ENCODE measurements at regions not wholly inside any gene's neighbourhood (a gene's known extent, or its start where the extent isn't known, plus 50 kb on each side); places are given as distances from the start of the nearest gene placed in this dataset.
"Not testable (repeated sequence)": the region's sequence is repeated elsewhere in the genome, so short reads cannot be mapped to it uniquely, and the experiment has no call there.

- no peaks in the 10 kb centered on the region for H3K27me3 ChIP-seq (ENCODE audit: control insufficient read depth in 3 of 3, insufficient read depth in 3 of 3, low read depth in 1 of 3, low read length in 3 of 3)
- H4K91ac ChIP-seq (ENCODE audit: low read depth, low read length, poor library complexity) = no peak overlapping the region
- DNase-seq (ENCODE audit: low spot score) = no peak
- H3K79me1 ChIP-seq (ENCODE audit: low read depth, low read length) = no peaks in the 10 kb centered on the region
- H3K4me1 ChIP-seq (ENCODE audit: control insufficient read depth in 2 of 2, insufficient read depth in 1 of 2, low read depth in 1 of 2, low read length in 2 of 2) = peaks cover 0 to 2% of the 10 kb centered on the region in 2 donors
- H3K9ac ChIP-seq (ENCODE audit: low read depth, low read length, poor library complexity) = no peak overlapping the region
- H3K23ac ChIP-seq (ENCODE audit: low read depth, low read length, poor library complexity) = no peak overlapping the region
- H2BK15ac ChIP-seq (ENCODE audit: low read length) = no peak overlapping the region
- no peak overlapping the region for H3K27ac ChIP-seq (replicated peaks; ENCODE audit: low read length)
- no peak overlapping the region for H2AK5ac ChIP-seq (ENCODE audit: low read depth, low read length)
- H2BK12ac ChIP-seq (ENCODE audit: low read length) = no peak overlapping the region
- H3K4me2 ChIP-seq (ENCODE audit: insufficient read depth, low read length, poor library complexity, severe bottlenecking) = no peak overlapping the region
- no peaks in the 10 kb centered on the region for H3K9me3 ChIP-seq (replicated peaks in 1 of 2; ENCODE audit: control insufficient read depth in 2 of 2, insufficient read depth in 1 of 2, low read depth in 1 of 2, low read length in 2 of 2)
- H3K4ac ChIP-seq (ENCODE audit: low read length) = no peak overlapping the region
- no peak overlapping the region for H2BK5ac ChIP-seq (ENCODE audit: low read length)
- no CpG with 5 or more reads among the region's 1 CpG for WGBS, 2 donors (ENCODE audit: extremely low coverage in 2 of 2, insufficient read length in 2 of 2, insufficient replicate concordance in 1 of 2)
- H2AFZ ChIP-seq (ENCODE audit: low read length) = no peak overlapping the region
- H3K36me3 ChIP-seq (replicated peaks in 1 of 2; ENCODE audit: control insufficient read depth in 2 of 2, insufficient read depth in 2 of 2, low read length in 2 of 2) = no peaks in the 10 kb centered on the region
- H3K4me3 ChIP-seq (ENCODE audit: low read length in 2 of 2) = no peak overlapping the region
- no peak overlapping the region for H3K14ac ChIP-seq (ENCODE audit: low read length)
- no peak overlapping the region for H3K18ac ChIP-seq (ENCODE audit: low read length)
- no peak overlapping the region for H2BK120ac ChIP-seq (ENCODE audit: low read depth, low read length)
- H4K8ac ChIP-seq (ENCODE audit: low read depth, low read length) = no peak overlapping the region
Measured at GRCh38 chr1:24248859-24249258, 61.8 kb upstream of the IFNLR1 start.

GRCh38 chr1:24247337-24247736 lies 60.2 kb upstream of the IFNLR1 start:
- H3K4me3 ChIP-seq (ENCODE audit: low read length in 2 of 2); H2AK5ac ChIP-seq (ENCODE audit: low read depth, low read length); H4K91ac ChIP-seq (ENCODE audit: low read depth, low read length, poor library complexity); H3K4me2 ChIP-seq (ENCODE audit: insufficient read depth, low read length, poor library complexity, severe bottlenecking); H3K14ac ChIP-seq (ENCODE audit: low read length); H2BK12ac ChIP-seq (ENCODE audit: low read length); H3K9ac ChIP-seq (ENCODE audit: low read depth, low read length, poor library complexity); H2AFZ ChIP-seq (ENCODE audit: low read length); H3K79me1 ChIP-seq (ENCODE audit: low read depth, low read length); H4K8ac ChIP-seq (ENCODE audit: low read depth, low read length); H3K36me3 ChIP-seq (replicated peaks in 1 of 2; ENCODE audit: control insufficient read depth in 2 of 2, insufficient read depth in 2 of 2, low read length in 2 of 2); H2BK5ac ChIP-seq (ENCODE audit: low read length); H3K23ac ChIP-seq (ENCODE audit: low read depth, low read length, poor library complexity); H3K4me1 ChIP-seq (ENCODE audit: control insufficient read depth in 2 of 2, insufficient read depth in 1 of 2, low read depth in 1 of 2, low read length in 2 of 2); H3K4ac ChIP-seq (ENCODE audit: low read length); H3K18ac ChIP-seq (ENCODE audit: low read length); DNase-seq (ENCODE audit: low spot score); H2BK15ac ChIP-seq (ENCODE audit: low read length); H3K9me3 ChIP-seq (replicated peaks in 1 of 2; ENCODE audit: control insufficient read depth in 2 of 2, insufficient read depth in 1 of 2, low read depth in 1 of 2, low read length in 2 of 2); H2BK120ac ChIP-seq (ENCODE audit: low read depth, low read length); H3K27ac ChIP-seq (replicated peaks; ENCODE audit: low read length); H3K27me3 ChIP-seq (ENCODE audit: control insufficient read depth in 3 of 3, insufficient read depth in 3 of 3, low read depth in 1 of 3, low read length in 3 of 3): not testable (repeated sequence)
- WGBS, 2 donors (ENCODE audit: extremely low coverage in 2 of 2, insufficient read length in 2 of 2, insufficient replicate concordance in 1 of 2) = no CpG with 5 or more reads among the region's 7 CpGs

GRCh38 chr1:24244519-24245268 lies 57.6 kb upstream of the IFNLR1 start:
- no CpG with 5 or more reads among the region's 2 CpGs for WGBS, 2 donors (ENCODE audit: extremely low coverage in 2 of 2, insufficient read length in 2 of 2, insufficient replicate concordance in 1 of 2)

DNA sequence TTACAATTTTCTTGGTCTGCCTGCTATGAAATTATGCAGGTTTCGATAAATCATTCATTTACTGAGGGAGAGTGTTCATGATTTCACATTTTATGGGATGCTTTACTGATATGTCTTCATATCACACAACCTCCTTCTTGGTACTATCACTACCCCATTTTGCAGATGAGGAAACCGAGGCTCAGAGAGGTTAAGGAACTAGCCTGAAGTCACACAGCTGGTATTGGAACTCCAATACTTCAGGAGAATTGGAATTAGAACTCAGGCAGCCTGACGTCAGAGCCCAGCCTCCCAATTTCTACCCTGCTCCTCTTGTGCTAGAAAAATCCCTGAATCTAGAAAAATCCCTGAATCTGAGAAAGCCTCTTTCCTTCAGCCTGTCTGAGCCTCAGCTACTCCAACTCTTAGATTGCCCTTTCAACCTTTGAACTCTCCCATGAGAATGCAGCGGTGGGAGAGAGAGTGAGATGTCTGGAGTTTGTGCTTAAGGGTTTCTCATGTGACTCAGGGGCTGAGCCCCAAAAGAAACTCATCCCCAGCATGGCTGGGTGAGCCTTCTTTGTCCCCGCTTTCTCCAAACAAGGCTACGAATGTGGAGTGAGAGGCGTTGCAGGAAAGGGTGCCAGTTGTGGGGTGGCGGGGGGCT lies 50.8 kb upstream of the IFNLR1 start:
- no peak for DNase-seq (ENCODE audit: low spot score)
- Histone ChIP-seq H3K9ac (ENCODE audit: low read depth, low read length, poor library complexity) (no peak overlapping the region), H3K27me3 (ENCODE audit: control insufficient read depth in 3 of 3, insufficient read depth in 3 of 3, low read depth in 1 of 3, low read length in 3 of 3) (peaks cover 0 to 3% (median 0%) of the 10 kb centered on the region in 3 experiments), H3K4me2 (ENCODE audit: insufficient read depth, low read length, poor library complexity, severe bottlenecking) (no peak overlapping the region), H3K79me1 (ENCODE audit: low read depth, low read length) (no peaks in the 10 kb centered on the region), H2AFZ (ENCODE audit: low read length) (no peak overlapping the region), H3K4me3 (ENCODE audit: low read length in 2 of 2) (no peak overlapping the region), H2BK120ac (ENCODE audit: low read depth, low read length) (no peak overlapping the region), H4K91ac (ENCODE audit: low read depth, low read length, poor library complexity) (no peak overlapping the region), H3K4ac (ENCODE audit: low read length) (no peak overlapping the region), H3K27ac (replicated peaks; ENCODE audit: low read length) (no peak overlapping the region), H4K8ac (ENCODE audit: low read depth, low read length) (no peak overlapping the region), H3K9me3 (replicated peaks in 1 of 2; ENCODE audit: control insufficient read depth in 2 of 2, insufficient read depth in 1 of 2, low read depth in 1 of 2, low read length in 2 of 2) (peaks cover 0 to 2% of the 10 kb centered on the region in 2 donors), H2BK12ac (ENCODE audit: low read length) (no peak overlapping the region), H3K36me3 (replicated peaks in 1 of 2; ENCODE audit: control insufficient read depth in 2 of 2, insufficient read depth in 2 of 2, low read length in 2 of 2) (no peaks in the 10 kb centered on the region), H3K4me1 (ENCODE audit: control insufficient read depth in 2 of 2, insufficient read depth in 1 of 2, low read depth in 1 of 2, low read length in 2 of 2) (peaks cover 0 to 9% of the 10 kb centered on the region in 2 donors), H2BK5ac (ENCODE audit: low read length) (no peak overlapping the region), H3K23ac (ENCODE audit: low read depth, low read length, poor library complexity) (no peak overlapping the region), H3K18ac (ENCODE audit: low read length) (no peak overlapping the region), H2AK5ac (ENCODE audit: low read depth, low read length) (no peak overlapping the region), H2BK15ac (ENCODE audit: low read length) (no peak overlapping the region), H3K14ac (ENCODE audit: low read length) (no peak overlapping the region)
- no CpG with 5 or more reads among the region's 8 CpGs for WGBS, 2 donors (ENCODE audit: extremely low coverage in 2 of 2, insufficient read length in 2 of 2, insufficient replicate concordance in 1 of 2)

More at GRCh38 chr1:24244519-24245268, 57.6 kb upstream of the IFNLR1 start:
- H4K91ac ChIP-seq (ENCODE audit: low read depth, low read length, poor library complexity) = no peak overlapping the region
- H2AK5ac ChIP-seq (ENCODE audit: low read depth, low read length) = no peak overlapping the region
- H3K79me1 ChIP-seq (ENCODE audit: low read depth, low read length) = no peaks in the 10 kb centered on the region
- H3K9me3 ChIP-seq (replicated peaks in 1 of 2; ENCODE audit: control insufficient read depth in 2 of 2, insufficient read depth in 1 of 2, low read depth in 1 of 2, low read length in 2 of 2) = no peaks in the 10 kb centered on the region
- H3K14ac ChIP-seq (ENCODE audit: low read length) = no peak overlapping the region
- no peak overlapping the region for H3K4ac ChIP-seq (ENCODE audit: low read length)
- no peak overlapping the region for H2BK12ac ChIP-seq (ENCODE audit: low read length)
- no peak overlapping the region for H3K4me2 ChIP-seq (ENCODE audit: insufficient read depth, low read length, poor library complexity, severe bottlenecking)
- no peak overlapping the region for H2BK15ac ChIP-seq (ENCODE audit: low read length)
- H3K4me1 ChIP-seq (ENCODE audit: control insufficient read depth in 2 of 2, insufficient read depth in 1 of 2, low read depth in 1 of 2, low read length in 2 of 2) = peaks cover 0 to 2% of the 10 kb centered on the region in 2 donors
- no peak overlapping the region for H3K23ac ChIP-seq (ENCODE audit: low read depth, low read length, poor library complexity)
- H2AFZ ChIP-seq (ENCODE audit: low read length) = no peak overlapping the region
- no peak overlapping the region for H3K27ac ChIP-seq (replicated peaks; ENCODE audit: low read length)
- no peaks in the 10 kb centered on the region for H3K27me3 ChIP-seq (ENCODE audit: control insufficient read depth in 3 of 3, insufficient read depth in 3 of 3, low read depth in 1 of 3, low read length in 3 of 3)
- H4K8ac ChIP-seq (ENCODE audit: low read depth, low read length) = no peak overlapping the region
- no peak overlapping the region for H2BK5ac ChIP-seq (ENCODE audit: low read length)
- H3K4me3 ChIP-seq (ENCODE audit: low read length in 2 of 2) = no peak overlapping the region
- no peak overlapping the region for H3K9ac ChIP-seq (ENCODE audit: low read depth, low read length, poor library complexity)
- no peaks in the 10 kb centered on the region for H3K36me3 ChIP-seq (replicated peaks in 1 of 2; ENCODE audit: control insufficient read depth in 2 of 2, insufficient read depth in 2 of 2, low read length in 2 of 2)
- H2BK120ac ChIP-seq (ENCODE audit: low read depth, low read length) = no peak overlapping the region
- no peak for DNase-seq (ENCODE audit: low spot score)
- H3K18ac ChIP-seq (ENCODE audit: low read length) = no peak overlapping the region

Data from neuronal stem cell (in vitro differentiated cells).